GM04503 (cell line): ENCODE measurements at regions not wholly inside any gene's neighbourhood (a gene's known extent, or its start where the extent isn't known, plus 50 kb on each side); places are given as distances from the start of the nearest gene placed in this dataset.

Experiments used
- DNase-seq: peaks from one replicate; pipeline ENCODE4 v3.0.0-alpha.2; 2012; ENCODE audit warnings: low read depth

GRCh38 chr22:27416511-27417420 is 384.8 kb downstream of the MN1 start:
- peak; percentile 59 for DNase-seq

DNA sequence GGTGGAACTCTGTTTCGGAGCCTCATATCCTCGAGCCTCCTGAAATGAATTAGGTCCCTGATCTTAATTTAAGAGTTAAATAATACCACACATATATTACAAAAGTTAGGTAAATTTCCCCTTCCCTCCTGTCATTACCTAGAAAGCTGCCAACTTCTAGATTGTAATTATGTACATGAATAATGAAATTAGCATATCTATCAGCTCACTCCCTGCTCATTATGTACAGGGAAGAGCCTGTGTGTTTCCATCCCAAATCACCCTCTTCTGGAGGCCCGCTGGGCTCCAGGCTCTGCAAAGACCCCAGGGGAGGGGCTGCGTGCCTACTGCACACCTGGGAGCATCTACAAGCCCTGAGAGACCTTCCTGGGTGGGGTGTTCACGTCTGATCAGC is 384.1 kb downstream of the MN1 start:
- no peak for DNase-seq

GRCh38 chr22:27418261-27418660 is 383.3 kb downstream of the MN1 start:
- DNase-seq = no peak

- DNase-seq = no peak
These were observed 382.1 kb downstream of the MN1 start for GRCh38 chr22:27419473-27419872.

- no peak for DNase-seq
These were observed 381.2 kb downstream of the MN1 start for GRCh38 chr22:27420195-27420816.

GRCh38 chr22:27420817-27421361 is 380.7 kb downstream of the MN1 start:
- DNase-seq = peak; percentile 69

DNA sequence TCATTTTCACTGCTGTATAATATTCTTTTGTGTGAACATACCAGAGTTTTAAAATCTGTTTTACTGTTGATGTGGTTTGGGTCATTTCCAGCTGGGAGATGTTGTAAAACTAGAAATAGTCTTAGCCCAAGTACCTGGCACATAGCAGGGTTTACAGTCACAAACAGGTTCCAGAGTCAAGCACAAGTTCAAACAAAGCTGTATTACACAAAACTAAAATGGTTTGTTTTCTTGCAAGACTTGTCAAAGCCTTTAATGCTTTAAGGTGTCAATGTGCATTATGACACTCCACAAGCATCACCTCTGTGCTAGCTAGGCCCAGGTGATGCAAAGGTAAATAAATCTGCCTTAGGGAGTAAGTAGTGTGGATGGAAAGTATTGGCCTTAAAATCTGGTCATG is 379.1 kb downstream of the MN1 start:
- no peak for DNase-seq

GRCh38 chr22:27424319-27424718 is 377.2 kb downstream of the MN1 start:
- no peak for DNase-seq

- DNase-seq = no peak
These were observed 372.1 kb downstream of the MN1 start for GRCh38 chr22:27429476-27429875.

DNA sequence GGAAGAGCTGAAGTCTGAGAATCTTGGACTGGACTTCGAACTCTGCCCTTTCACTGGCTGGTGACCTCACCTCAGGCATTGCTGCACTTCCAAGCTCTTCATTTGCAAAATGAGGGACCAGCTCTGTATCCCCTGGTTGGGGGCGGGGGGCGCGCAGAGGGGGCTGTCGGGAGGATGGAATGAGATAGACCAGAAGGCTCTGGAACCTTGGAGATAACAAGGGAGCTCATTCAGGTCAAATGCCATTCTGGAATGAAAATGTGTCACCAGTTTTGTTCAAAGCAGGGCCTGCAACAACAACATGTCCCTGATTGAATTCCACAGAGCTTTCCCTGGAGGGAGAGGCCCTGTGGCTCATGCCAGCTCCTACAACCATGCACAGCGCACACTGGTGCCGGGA is 370.5 kb downstream of the MN1 start:
- DNase-seq = no peak

GRCh38 chr22:27431896-27432295 is 369.7 kb downstream of the MN1 start:
- no peak for DNase-seq

DNA sequence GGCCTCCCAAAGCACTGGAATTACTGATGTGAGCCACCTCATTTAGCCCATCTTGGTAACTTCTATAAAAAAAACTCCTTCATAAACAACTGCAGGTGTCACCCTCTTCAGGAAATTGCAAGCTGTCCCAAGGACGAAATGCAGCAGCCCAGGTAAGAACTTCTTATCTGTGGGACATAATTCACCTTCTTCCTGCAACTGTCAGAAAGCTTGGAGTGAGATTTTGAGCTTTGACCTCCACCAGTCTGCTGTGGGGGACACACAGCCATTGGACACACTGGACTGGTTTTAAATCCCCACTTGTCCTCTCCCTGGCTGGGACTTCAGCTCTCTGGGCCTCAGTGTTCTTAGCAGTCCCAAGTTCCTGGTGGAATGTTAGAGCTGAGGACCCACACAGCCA is 368.5 kb downstream of the MN1 start:
- no peak for DNase-seq

GRCh38 chr22:27433585-27434190 is 367.9 kb downstream of the MN1 start:
- DNase-seq = no peak

DNA sequence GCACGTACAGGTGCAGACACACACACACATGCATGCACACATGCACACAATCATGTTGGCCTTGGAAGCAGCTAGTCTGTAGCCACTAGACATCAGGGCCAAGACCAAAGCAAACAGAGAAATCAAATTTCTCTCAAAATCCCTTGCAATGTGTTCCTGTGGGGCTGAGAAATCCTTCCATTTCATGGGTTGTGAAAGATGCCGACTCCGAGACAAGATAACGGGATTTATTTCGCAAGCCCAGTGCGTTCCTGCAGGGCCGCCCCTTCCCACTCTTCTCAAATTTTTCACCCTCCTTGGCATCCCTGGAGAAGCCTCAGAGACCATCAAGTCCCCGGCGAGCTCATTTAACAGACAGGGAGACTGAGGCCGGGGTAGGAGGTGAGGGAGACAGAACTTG is 366.7 kb downstream of the MN1 start:
- no peak for DNase-seq

DNA sequence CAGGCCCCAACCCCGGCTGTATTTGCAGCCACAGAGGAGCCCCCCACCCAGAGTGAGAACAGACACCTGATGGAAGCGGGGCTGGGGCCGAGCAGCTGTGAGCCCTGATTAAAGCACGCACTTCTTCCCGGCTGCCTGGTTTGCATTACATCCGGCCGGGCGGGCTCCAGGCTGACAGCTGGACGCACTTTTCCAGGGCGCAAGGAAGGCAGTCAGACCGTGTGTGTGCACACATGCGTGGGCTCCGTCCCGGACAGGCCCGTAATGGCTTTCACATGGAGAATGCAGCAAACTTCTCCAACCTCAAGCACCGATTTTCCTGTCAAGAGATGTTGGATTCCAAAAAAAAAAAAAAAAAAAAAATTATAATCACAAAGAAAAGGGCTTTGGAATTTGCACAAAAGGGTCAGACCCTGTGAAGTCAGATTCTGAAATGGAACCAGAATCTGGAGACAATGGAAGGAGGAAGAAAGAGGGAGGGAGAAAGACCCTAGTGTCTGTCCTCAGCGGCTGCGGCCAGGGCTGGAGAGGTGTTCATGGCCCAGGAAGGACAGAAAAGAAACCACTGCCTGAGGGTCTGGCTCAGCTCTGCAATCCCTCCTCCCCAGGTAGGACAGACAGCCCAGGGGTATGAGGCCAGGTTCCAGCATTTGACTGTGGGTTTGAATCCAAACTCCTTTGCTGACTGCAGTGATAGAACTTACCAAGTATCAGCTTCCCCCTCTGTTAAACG is 365.5 kb downstream of the MN1 start:
- DNase-seq = no peak

DNA sequence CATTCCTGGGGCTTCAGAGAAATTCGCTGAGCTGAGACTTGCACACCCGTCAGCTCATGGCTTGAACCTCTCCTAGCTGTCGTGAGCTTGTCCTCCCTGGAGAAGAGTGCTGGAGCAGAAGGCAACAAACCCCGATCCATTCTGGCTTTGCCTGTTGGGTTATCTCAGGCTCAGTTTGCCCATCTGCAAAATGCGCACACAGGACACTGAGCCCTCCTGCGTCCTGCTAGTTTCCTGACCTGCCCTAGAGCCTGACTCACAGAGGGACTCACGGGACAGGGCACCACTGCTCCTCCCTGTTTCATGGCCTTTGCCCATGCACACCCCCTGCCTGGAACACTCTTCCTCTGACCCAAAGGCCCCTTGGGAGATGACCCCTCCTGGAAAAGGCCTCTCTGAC is 365.0 kb downstream of the MN1 start:
- no peak for DNase-seq

GRCh38 chr22:27437570-27437969 is 364.0 kb downstream of the MN1 start:
- DNase-seq = no peak

- no peak for DNase-seq
These were observed 363.1 kb downstream of the MN1 start for GRCh38 chr22:27438271-27438980.

DNA sequence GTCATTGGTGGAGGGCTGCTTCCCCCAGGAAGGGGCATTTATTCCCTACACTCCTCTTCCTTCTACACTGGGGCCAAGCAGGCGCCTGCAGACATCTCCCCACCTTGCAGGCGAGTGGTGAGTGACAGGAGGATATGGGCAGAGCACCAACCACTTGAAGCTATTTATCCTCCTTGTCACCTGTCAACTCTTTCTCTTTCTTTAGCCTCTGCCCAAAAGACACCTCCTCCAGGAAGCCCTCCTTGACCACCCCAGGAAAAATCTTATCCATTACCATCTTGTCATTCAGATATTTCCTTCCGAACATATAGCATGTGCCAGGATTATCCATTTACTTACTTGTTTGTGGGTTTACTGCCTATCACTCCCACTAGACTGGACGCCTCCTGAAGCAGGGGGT is 362.4 kb downstream of the MN1 start:
- no peak for DNase-seq

- DNase-seq = no peak
These were observed 361.2 kb downstream of the MN1 start for GRCh38 chr22:27440304-27440865.
